ENCODE measurements at regions not wholly inside any gene's neighbourhood (a gene's known extent, or its start where the extent isn't known, plus 50 kb on each side); places are given as distances from the start of the nearest gene placed in this dataset.
"Not testable (repeated sequence)": the region's sequence is repeated elsewhere in the genome, so short reads cannot be mapped to it uniquely, and the experiment has no call there.

DNA sequence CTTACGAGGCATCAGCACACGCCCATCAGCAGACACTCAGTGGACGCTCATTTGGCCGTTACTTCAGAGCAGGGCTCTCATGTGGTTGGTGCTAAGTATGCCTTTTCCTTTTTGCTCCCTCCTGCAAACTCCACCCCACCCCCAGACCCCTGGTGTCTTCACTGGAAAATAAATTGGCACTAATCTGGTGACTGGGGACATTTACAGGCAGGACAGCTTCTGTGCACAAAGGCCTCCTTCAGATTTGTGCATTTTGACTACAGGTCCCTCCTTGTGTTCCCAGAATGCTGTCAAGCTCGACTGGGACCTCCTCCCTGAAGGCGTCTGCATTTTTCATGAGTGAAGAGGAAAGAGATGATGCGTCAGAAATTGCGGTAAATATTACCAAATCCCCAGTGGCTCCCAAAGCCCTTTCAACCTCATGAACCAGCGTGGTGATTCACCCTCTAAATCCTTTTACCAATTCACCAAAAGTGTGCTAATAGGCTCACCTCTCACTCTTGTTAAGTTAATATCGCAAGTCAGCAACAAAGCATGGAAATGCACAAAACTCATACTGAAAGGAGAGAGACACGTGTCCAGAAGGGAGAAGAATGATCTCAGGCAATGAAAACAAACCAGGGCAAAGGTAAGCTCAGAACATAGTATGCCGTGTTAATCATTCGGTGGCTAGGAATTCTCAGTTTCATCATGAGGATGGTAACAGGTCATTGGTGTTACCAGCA lies 119.0 kb downstream of the NKX6-1 start:
- peak; percentile 1 for DNase-seq (ENCODE audit: low spot score)

DNA sequence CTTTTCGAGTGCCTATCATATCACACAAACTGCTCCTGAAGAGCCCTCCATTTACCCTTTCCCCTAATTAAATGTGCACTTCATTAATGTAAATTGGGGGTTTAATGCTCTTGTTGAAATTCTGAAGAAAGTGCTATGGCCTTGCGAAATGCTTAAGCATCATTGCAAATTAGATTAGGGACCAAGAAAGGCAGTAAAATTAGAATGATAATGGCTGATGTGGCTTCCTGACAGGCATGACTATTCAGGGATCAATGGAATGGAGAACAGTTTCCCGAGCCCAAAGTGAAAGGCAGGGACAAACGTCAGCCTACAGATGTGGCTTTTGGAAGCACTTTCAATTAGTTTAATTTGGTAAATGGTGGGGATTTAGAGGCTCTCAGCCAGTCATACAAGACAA lies 120.1 kb downstream of the NKX6-1 start:
- DNase-seq (ENCODE audit: low spot score): no peak

DNA sequence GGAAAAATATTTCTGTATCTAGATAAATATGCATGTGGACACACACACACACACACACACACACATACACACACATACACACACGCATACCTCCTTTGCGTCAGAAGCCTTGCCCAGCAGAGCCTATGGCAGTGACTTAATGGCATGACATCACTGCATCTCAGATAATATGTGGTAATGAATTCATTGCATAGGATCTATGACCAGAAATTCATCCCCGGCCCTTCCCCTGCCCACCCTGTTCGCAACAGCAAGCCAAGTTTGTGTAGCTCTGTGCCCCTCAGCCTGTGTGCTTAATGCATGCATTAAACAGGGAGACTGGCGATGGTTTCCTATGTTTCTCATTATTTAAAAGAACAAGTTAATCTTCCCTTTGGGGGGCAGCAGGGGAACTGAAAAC lies 120.7 kb downstream of the NKX6-1 start:
- DNase-seq (ENCODE audit: low spot score): no peak

DNA sequence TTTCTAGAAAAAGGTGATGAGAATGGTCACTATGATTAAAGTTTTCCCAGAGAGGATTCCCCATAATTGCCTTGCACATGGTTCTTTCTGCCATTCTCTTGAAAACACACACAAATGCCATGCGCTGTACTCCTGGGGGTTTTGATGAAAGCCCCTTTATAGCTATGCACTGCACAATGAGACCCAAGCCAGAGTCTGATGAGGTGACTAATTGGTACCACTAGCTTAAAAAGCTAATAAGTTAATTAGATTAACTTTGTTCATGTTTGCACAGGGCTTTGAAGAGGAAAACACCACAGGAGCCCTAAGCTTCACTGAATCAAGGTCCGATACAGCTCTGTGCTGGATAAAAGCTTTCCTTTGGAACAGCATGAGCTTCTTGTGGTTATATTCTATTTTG lies 132.2 kb downstream of the NKX6-1 start:
- DNase-seq (ENCODE audit: low spot score): no peak

DNA sequence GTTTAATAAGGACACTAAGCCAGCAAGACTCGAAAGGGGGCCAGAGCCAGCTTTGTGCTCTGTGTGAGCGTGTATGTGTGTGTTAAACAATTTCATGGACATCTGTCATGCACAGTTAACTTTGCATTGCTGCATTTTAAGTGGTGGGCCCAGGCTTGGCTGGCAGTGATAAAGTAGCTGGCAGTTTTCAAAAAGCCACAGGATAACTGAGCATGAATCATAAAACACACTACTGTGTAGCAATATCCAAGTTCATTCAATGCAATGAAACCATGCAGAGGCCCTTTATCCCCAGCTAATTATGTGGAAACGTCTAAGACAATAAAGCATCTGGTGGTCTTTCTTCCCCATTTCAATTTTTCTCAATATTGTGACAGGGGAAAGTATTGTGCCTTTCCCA lies 132.9 kb downstream of the NKX6-1 start:
- no peak for DNase-seq (ENCODE audit: low spot score)

- DNase-seq (ENCODE audit: low spot score): no peak
Observed at GRCh38 chr4:84362896-84363655, 136.0 kb downstream of the NKX6-1 start.

GRCh38 chr4:84342161-84342560 lies 156.9 kb downstream of the NKX6-1 start:
- no peak for DNase-seq (ENCODE audit: low spot score)

DNA sequence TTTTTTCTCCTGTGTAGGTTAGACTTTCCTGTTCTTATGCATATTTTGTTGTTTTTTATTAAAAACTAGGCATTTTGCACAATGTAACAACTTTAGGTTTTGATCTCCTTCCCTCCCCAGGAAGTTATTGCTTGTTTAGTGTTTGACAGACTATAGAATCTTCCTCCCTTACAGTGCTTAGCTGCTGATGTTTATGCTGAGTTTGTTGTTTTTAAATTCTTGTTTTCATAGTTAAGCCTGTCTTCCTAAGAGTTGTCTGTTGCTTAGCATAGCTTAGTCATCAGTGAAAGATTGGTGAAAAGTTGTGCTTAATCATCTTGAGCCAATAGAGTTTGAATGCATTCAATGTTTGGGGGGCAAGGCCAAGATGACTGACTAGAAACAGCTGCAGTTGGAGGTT lies 157.5 kb downstream of the NKX6-1 start:
- no peak for DNase-seq (ENCODE audit: low spot score)

DNA sequence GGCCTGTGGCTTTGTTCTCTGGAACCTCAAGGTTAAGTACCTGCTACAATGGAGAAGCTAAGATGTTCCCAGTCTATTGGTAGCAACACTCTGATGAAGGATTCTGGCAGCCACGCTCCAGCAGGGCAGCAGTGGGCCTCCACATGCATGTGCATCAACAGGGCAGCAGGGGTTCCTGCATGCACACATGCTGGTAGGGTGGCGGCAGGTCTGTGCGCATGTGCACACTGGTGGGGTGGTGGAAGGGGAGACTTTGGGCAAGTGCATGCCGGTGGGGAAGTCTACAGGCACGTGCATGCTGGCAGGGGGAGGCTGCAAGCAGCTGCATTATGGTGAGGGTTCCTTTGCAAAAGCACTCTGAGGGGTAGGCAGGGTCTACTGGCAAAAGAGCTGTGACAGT lies 160.7 kb downstream of the NKX6-1 start:
- DNase-seq (ENCODE audit: low spot score): no peak

DNA sequence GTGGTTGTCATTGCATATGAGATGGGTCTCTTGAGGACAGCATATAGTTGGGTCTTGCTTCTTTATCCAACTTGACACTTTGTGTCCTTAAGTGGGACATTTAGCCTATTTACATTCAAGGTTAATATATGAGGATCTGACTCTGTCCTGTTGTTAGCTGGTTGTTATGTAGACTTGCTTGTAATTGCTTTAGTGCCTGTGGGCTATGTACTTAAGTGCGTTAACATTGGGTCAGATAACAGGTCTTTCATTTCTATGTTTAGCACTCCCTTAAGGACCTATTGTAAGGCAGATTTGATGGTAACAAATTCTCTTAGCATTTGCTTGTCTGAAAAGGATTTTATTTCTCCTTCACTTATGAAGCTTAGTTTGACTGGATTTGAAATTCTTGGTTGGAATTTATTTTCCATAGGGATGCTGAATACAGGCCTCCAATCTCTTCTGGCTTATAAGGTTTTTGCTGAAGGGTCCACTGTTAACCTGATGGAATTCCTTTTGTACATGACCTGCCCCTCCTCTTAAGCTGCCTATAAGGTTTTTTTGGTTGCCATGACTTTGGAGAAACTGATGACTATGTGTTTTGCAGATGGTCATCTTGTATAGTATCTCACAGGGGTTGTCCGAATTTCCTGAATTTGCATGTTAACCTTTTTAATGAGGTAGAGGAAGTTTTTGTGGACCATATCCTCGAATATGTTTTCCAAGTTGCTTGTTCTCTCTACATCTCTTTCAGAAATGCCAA lies 162.0 kb downstream of the NKX6-1 start:
- no peak for DNase-seq (ENCODE audit: low spot score)

DNA sequence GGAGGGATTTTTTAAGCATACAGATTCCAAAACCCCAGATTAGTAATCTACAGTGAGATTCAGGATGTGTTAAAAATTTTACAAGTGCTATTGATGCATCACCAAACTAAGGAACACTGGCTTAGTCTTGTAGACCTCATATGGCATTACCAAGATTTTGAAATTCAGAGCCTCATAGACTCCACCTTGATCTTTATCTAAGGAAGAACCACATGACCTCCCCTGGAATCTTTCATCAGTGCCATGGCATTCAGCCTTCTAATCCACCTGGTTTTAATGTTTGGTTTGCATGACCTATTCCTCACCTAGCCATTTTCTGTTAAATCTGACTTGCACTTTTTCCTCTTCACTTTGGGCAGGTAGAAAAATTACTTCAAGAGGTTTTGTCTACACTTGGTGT lies 171.6 kb downstream of the NKX6-1 start:
- DNase-seq (ENCODE audit: low spot score): no peak

DNA sequence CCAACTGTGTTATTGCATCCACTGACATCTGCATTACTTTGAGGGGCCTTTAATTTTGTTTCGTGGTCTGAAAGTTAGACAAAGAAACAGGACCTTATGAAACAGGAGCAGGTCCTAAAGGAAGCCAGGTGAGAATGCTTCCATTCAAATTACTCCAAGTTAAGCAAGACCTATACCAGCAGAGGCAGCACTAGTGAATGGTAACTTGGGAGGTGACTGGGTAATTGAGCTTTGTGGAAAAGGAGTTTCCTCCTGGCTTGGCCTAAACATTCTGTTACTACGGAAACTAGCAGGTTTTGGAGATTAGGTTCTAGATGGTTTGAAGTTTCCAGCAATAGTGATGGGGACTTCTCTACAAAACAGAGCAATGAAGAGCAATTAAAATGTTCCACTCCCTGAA lies 173.5 kb downstream of the NKX6-1 start:
- no peak for DNase-seq (ENCODE audit: low spot score)

DNA sequence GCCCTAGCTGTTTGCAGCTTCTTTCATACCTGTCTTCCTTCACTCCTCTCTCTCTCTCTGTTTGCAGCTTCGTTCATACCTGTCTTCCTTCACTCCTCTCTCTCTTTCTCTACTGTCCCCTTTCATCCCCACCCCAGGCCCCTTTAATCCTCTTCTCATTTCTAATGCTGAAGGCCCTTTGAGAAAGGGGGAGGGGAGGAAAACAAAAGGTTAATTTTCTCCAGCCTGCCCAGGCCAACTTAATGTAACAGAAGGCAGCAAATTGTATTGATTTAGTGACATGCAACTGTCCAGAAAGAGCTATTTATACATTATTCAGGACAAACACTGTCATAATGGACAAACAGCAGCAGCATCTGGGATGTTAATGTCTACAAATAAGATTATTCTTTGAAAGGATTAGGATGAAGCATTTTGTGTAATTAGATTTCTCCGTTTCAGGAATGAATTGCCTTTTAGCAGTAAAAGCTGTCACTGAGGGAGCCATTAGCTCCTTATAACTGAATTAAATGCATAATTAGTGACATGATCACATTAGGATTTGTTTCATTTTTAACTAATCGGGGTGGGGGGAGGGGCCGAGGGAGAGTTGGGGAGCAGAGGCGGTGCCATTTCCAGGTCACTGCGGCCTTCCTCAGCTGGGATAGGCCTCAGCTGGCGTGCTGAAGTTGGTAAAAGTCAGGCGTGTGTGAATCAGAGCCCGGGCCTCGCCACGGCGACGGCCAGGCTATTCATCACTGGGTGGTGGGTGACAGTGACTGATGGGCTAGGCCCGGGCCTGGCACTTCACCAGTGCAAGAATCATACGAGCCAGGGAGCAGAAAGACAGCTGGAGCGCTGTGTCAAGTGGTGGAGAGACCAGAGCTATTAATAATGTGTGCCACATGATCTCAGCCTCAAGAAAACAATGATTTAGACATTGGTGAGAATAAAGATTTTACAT lies 174.5 kb downstream of the NKX6-1 start:
- DNase-seq (ENCODE audit: low spot score): no peak

DNA sequence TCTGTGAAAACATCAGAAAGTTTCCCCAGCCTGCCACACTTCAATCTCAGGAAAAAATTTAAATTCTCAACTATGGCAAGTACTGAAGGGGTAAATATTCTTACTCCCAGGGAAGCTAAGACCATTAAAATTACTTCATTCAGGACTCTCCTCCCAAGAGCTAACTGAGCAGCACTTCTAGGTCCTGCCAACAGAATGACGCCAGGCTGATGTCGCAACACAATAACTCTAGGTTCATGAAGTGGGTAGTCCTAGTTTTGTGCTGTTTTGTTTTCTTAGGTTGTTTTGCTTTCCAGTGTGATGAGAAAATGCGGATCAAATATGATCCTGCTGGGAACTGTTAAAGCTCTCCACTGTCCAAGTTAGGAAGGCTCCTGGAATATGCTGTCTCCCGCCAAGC lies 180.0 kb downstream of the NKX6-1 start:
- DNase-seq (ENCODE audit: low spot score): no peak

- DNase-seq (ENCODE audit: low spot score): no peak
Observed at GRCh38 chr4:84317513-84317912, 181.6 kb downstream of the NKX6-1 start.

- no peak for DNase-seq (ENCODE audit: low spot score)
Observed at GRCh38 chr4:84312426-84313012, 186.6 kb downstream of the NKX6-1 start.

GRCh38 chr4:84309191-84309590 lies 189.9 kb downstream of the NKX6-1 start:
- no peak for DNase-seq (ENCODE audit: low spot score)

- not testable (repeated sequence) for DNase-seq (ENCODE audit: low spot score)
Observed at GRCh38 chr4:84298719-84299254, 200.3 kb downstream of the NKX6-1 start.

DNA sequence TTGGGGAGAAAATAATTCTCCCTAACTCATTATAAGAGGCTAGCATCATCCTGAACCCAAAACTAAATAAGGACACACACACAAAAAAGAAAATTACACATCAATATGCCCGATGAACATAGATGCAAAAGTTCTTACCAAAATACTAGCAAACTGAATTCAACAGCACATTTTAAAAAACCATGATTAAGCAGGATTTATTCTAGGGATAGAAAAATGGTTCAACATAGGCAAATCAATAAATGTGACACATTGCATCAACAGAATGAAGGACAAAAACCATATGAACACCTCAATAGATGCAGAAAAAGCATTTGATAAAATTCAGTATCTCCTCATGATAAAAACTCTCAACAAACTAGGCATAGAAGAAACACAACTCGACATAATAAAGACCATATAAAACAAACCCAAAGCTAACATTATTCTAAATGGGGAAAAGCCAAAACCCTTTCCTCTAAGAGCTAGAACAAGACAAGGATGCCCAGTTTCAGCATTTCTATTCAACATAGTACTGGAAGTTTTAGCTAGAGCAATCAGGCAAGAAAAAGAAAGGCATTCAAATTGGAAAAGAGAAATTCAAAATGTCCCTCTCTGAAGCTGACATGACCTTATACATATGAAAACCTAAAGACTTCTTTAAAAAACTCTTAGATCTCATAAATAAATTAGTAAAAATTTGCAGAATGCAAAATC lies 200.9 kb downstream of the NKX6-1 start:
- no peak for DNase-seq (ENCODE audit: low spot score)

DNA sequence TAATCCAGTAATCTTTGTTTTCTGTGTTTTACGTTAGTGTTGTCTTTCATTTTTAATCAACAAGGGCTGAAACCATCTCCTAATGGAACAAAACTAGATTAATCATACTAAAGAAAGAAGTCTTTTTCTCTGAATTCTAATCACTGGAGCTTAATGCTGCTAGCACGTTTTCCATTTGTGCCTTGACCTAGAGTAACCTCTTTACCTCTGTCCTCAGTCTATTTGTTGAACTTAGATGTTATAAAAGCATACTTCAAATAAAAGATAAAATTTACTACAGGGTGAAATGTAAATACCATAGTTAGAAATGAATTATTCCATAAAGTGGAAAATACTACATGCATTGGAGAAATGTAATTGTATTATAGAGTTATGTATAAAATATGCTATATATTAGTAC lies 207.1 kb downstream of the NKX6-1 start:
- DNase-seq (ENCODE audit: low spot score): no peak

DNA sequence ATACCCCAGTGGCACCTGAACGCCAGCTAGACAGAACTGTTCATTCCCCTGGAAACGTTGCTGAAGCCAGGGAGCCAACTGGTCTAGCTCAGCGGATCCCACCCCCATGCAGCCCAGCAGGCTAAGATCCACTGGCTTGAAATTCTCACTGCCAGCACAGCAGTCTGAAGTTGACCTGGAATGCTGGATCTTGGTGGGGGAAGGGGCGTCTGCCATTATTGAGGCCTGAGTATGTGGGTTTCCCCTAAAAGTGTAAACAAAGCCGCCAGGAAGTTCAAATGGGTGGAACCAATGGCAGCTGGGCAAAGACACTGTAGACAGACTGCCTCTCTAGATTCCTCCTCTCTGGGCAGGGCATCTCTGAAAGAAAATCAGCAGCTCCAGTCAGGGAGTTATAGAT lies 213.0 kb downstream of the NKX6-1 start:
- no peak for DNase-seq (ENCODE audit: low spot score)
